Right lobe of liver (tissue), 6 donors: ENCODE measurements at regions not wholly inside any gene's neighbourhood (a gene's known extent, or its start where the extent isn't known, plus 50 kb on each side); places are given as distances from the start of the nearest gene placed in this dataset.
A peak's percentile ranks its signal among the peaks of the same experiment; 100 is the strongest.

ENCODE experiments used
- ATAC-seq, 4 donors: fragments of 200-7000 bp; cut with Tn5 transposase; one replicate each; pipeline ENCODE4 v1.9.1; 2020; ENCODE audit warnings: mild to moderate bottlenecking in 4 of 4, moderate library complexity in 4 of 4
- DNase-seq, 3 donors: peaks; one replicate each; pipeline ENCODE4 v3.0.0-alpha.2; 2020
- H3K27ac ChIP-seq, 3 donors: fragments of 200-600 bp; one replicate each; pipeline ENCODE4 v1.8.0; 2022
- H3K27me3 ChIP-seq, 2 donors: fragments of 200-600 bp; one replicate each; pipeline ENCODE4 v1.8.0; 2022
- H3K36me3 ChIP-seq, 4 donors: fragments of 200-600 bp; sonication (generic) in 1 of 4; one replicate each; pipeline versions ENCODE4 v1.5.1 to v1.8.0; 2017 to 2022; ENCODE audit warnings: control low read depth in 1 of 4
- H3K4me1 ChIP-seq, 4 donors: fragments of 200-600 bp; sonication (generic) in 1 of 4; one replicate each; pipeline versions ENCODE4 v1.5.1 to v1.8.0; 2017 to 2022; ENCODE audit warnings: control low read depth in 1 of 4
- H3K4me3 ChIP-seq, 3 donors: fragments of 200-600 bp; one replicate each; pipeline ENCODE4 v1.8.0; 2022
- H3K9me3 ChIP-seq, 4 donors: fragments of 200-600 bp; sonication (generic) in 1 of 4; one replicate each; pipeline versions ENCODE4 v1.5.1 to v1.8.0; 2017 to 2022; ENCODE audit warnings: control low read depth in 1 of 4
- POLR2A ChIP-seq: fragments of 450-650 bp; IDR thresholded peaks from one replicate; pipeline ENCODE4 v1.6.1; 2017; ENCODE audit warnings: antibody characterized with exemption, mild to moderate bottlenecking
- WGBS: methylation state at CpG from one replicate; pipeline ENCODE4 v1.1.6; 2018; ENCODE audit warnings: low coverage, low lambda C conversion rate; ENCODE audit not compliant: insufficient coverage; ENCODE audit errors: missing lambda C conversion rate; 5-methylcytosine and 5-hydroxymethylcytosine counted together
- intact Hi-C, 2 donors: fragments of 100-400 bp; cut with DNase I; formaldehyde crosslinking; loops; one replicate each; pipeline versions ENCODE4 v1.11.2 to v1.14.1; 2022
- TF ChIP-seq, protein P1 (sequence below), 4 donors: fragments of 200-600 bp in 3 of 4; fragments of 450-650 bp in 1 of 4; IDR thresholded peaks; one replicate each; pipeline versions ENCODE4 v1.5.1 to v1.8.0; 2016 to 2022; ENCODE audit warnings: antibody characterized with exemption in 4 of 4, mild to moderate bottlenecking in 2 of 4
- donor health status: DM: no; HTN: yes; CAD: no.
- donor health status: DM: no; HTN: no; CAD: no.
- donor health status: DM: no; HTN: no; CAD: no.
- donor health status: DM: no; HTN: yes; CAD: no.
- donor health status: DM: no; HTN: yes; CAD: no.

DNA sequence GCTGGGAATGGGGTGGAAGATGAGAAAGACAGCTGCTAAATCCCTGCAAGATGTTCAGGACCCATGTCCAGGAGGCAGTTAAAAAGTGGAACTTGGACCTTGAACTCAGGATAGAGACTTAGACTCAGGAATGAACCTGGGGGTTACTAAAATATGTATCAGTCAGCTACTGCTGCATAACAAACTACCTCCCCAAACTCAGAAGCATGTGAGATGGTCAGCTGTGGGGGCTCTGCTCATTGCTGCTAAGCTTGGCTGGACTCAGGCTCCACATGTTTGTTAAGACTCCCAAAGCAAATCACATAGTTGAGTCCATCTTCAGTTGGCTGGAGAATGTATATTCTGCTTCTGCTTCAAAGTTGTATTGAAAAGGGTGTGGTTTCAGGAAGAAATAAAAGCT is 61.4 kb upstream of the COPS8 start:
- Histone ChIP-seq H3K27me3 (no peaks in the 10 kb centered on the region), H3K36me3 (no peaks in the 10 kb centered on the region), H3K27ac (no peak overlapping the region), H3K9me3 (peaks cover 0 to 6% (median 0%) of the 10 kb centered on the region in 4 donors), H3K4me1 (no peaks in the 10 kb centered on the region), H3K4me3 (no peak overlapping the region)
- intact Hi-C loops, result loop anchor here in 1 of 2 donors (10.0 kb wide), 1 partner anchor 509 kb away; no protein-coding TSS in a partner anchor
- no peak for ATAC-seq
- DNase-seq, result no peak
- TF ChIP-seq, protein P1, sequence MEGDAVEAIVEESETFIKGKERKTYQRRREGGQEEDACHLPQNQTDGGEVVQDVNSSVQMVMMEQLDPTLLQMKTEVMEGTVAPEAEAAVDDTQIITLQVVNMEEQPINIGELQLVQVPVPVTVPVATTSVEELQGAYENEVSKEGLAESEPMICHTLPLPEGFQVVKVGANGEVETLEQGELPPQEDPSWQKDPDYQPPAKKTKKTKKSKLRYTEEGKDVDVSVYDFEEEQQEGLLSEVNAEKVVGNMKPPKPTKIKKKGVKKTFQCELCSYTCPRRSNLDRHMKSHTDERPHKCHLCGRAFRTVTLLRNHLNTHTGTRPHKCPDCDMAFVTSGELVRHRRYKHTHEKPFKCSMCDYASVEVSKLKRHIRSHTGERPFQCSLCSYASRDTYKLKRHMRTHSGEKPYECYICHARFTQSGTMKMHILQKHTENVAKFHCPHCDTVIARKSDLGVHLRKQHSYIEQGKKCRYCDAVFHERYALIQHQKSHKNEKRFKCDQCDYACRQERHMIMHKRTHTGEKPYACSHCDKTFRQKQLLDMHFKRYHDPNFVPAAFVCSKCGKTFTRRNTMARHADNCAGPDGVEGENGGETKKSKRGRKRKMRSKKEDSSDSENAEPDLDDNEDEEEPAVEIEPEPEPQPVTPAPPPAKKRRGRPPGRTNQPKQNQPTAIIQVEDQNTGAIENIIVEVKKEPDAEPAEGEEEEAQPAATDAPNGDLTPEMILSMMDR (IDR thresholded peaks at IDR 0.05), result no peak
- TF ChIP-seq POLR2A, result no peak

DNA sequence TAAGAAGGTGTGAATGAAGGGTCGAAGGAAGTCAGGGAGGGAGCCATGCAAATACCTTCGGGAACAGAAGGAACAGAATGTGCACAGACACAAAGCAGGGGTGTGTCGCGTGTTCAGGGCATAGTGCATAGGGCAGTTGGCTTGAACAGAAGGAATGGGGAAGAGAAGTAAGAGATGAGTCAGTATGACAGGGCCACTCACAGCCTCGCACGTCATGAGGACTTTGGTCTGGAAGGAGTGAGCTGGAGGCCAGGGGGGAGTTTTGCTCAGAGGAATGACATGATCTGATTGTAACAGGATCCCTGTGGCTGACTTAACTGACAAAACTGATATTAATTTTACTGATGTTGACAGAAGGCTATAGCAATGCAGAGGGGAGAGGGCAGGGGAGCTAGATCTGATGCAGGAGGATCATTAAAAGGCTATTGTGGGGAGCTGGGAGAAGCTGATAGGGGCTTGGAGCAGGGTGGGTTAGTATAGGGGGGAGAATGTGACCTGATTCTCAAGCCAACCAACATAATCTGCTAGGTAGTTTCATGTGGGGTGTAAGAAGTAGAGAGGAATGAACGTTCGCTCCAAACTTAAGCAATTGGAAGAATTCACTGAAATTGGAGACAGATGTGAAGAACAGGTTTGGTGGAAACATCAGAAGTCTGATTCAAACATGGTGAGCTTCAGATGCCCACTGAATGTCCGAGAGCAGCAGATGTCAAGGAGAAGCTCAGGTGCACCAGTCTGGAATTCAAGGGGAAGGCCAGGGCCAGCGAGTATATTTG is 60.4 kb upstream of the COPS8 start:
- ATAC-seq (peak; percentile 71 to 95 (median 84)), DNase-seq (peak in 2 of 3 donors; percentile 74 to 82)
- Histone ChIP-seq H3K36me3 (no peaks in the 10 kb centered on the region), H3K4me1 (no peaks in the 10 kb centered on the region), H3K27me3 (no peaks in the 10 kb centered on the region), H3K4me3 (no peak overlapping the region), H3K27ac (peak overlapping the region in 2 of 3 donors; percentile 34 to 63), H3K9me3 (peaks cover 0 to 6% (median 0%) of the 10 kb centered on the region in 4 donors)
- 49% methylated on average over 10 of the region's 10 CpGs for WGBS
- intact Hi-C loops, result loop anchor here (5.0 to 10.0 kb wide), 2 partner anchors 510 to 513 kb away; no protein-coding TSS in a partner anchor
- TF ChIP-seq POLR2A, result peak; percentile 26
- TF ChIP-seq, protein P1 (IDR thresholded peaks at IDR 0.05), result no peak

DNA sequence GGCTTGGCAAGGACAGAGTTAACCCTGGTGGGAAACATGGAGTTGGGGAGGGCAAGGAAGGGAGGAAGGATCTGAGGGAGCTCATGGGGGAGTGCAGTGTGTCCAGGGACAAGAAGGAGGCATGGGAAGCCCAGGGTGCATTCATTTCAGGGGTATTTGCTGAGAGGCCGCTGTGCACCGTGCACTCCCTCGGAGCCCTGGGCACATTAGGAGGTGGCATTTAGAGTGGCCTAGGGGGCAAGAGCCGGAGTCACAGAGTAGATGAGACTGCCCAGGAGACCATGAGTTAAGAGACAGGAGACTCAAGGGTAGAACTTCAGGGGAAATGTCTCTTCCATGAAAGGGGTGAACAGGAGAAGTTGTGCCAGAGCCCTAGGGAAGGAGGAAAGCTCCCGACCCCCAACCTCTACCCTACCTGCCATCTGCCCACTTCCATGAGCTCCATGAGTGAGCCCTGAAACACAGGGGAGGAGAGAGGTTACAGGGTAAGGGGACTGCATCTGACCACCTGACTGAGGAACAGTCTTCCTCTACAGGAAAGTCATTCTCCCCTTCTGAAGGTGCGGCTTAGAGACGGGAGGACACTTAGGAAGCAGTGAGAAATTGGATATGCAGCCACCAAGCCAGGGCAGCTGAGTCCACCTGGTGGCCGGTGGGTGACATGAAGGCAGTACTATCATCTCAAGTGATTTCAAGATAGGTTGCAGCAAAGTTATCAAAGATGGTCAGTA is 58.5 kb upstream of the COPS8 start:
- WGBS, result 52% methylated on average over 7 of the region's 8 CpGs
- H3K4me3 ChIP-seq, result no peak overlapping the region
- H3K4me1 ChIP-seq, result no peaks in the 10 kb centered on the region
- H3K9me3 ChIP-seq, result peaks cover 0 to 6% (median 0%) of the 10 kb centered on the region in 4 donors
- H3K36me3 ChIP-seq, result no peaks in the 10 kb centered on the region
- H3K27ac ChIP-seq, result no peak overlapping the region
- DNase-seq, result peak; percentile 67 to 74 (median 68)
- H3K27me3 ChIP-seq, result no peaks in the 10 kb centered on the region
- TF ChIP-seq, protein P1 (IDR thresholded peaks at IDR 0.05), result peak; percentile 86 to 95 (median 88)
- no peak for TF ChIP-seq POLR2A
- ATAC-seq, result peak; percentile 83 to 94 (median 86)
- intact Hi-C loops, result loop anchor here (5.0 to 10.0 kb wide), 2 partner anchors 512 to 515 kb away; no protein-coding TSS in a partner anchor

DNA sequence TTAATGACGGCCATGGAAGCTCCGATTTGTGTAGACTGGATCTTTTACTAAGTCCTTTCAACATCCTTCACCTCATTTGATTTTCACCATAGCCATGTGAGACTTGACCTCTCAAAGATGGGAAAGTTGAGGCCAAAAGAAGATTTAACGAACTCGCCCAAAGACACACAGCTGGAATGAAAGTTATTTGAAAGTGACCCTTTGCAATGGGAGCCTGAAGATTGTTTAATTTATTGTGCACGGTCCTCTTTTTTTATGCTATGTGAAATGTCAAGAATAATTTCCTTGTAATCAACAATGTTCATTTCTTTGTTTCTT is 58.0 kb upstream of the COPS8 start:
- 53% methylated on average over 5 of the region's 5 CpGs for WGBS
- intact Hi-C loops, result loop anchor here (5.0 to 10.0 kb wide), 2 partner anchors 513 to 515 kb away; no protein-coding TSS in a partner anchor

More for the DNA sequence above, 58.0 kb upstream of the COPS8 start:
- ATAC-seq (no peak), DNase-seq (no peak)
- Histone ChIP-seq H3K9me3 (peaks cover 0 to 6% (median 0%) of the 10 kb centered on the region in 4 donors), H3K27me3 (no peaks in the 10 kb centered on the region), H3K4me3 (no peak overlapping the region), H3K4me1 (no peaks in the 10 kb centered on the region), H3K27ac (no peak overlapping the region), H3K36me3 (no peaks in the 10 kb centered on the region)
- TF ChIP-seq, protein P1 (IDR thresholded peaks at IDR 0.05), result no peak
- no peak for TF ChIP-seq POLR2A
